Activated CD8-positive, alpha-beta memory T cell treated with anti-CD3 and anti-CD28 coated beads, Interleukin-2, amount 50 U/mL, for 4 hours (primary cell): ENCODE measurements at regions not wholly inside any gene's neighbourhood (a gene's known extent, or its start where the extent isn't known, plus 50 kb on each side); places are given as distances from the start of the nearest gene placed in this dataset.

Experiments used
- DNase-seq: peaks from one replicate; pipeline ENCODE4 v3.0.0-alpha.2; 2020

- no peak for DNase-seq
These were observed 50.4 kb upstream of the GRIP2 start for GRCh38 chr3:14590569-14590968.

GRCh38 chr3:14592390-14592789 lies 52.2 kb upstream of the GRIP2 start:
- DNase-seq, result no peak

GRCh38 chr3:14592836-14593235 lies 52.7 kb upstream of the GRIP2 start:
- no peak for DNase-seq

GRCh38 chr3:14594234-14594633 lies 54.1 kb upstream of the GRIP2 start:
- no peak for DNase-seq

- DNase-seq, result no peak
These were observed 55.4 kb upstream of the GRIP2 start for GRCh38 chr3:14595561-14595960.

GRCh38 chr3:14597266-14597665 lies 54.3 kb upstream of the CCDC174 start:
- DNase-seq, result no peak

- DNase-seq, result peak; percentile 23
These were observed 53.4 kb upstream of the CCDC174 start for GRCh38 chr3:14598143-14598569.

GRCh38 chr3:14599488-14599887 lies 52.1 kb upstream of the CCDC174 start:
- no peak for DNase-seq

- no peak for DNase-seq
These were observed 51.5 kb upstream of the CCDC174 start for GRCh38 chr3:14600075-14600474.

GRCh38 chr3:14600856-14601610 lies 50.5 kb upstream of the CCDC174 start:
- no peak for DNase-seq

- DNase-seq, result no peak
These were observed 49.9 kb upstream of the CCDC174 start for GRCh38 chr3:14601692-14602005.
